GM19463 (cell line): ENCODE measurements at regions not wholly inside any gene's neighbourhood (a gene's known extent, or its start where the extent isn't known, plus 50 kb on each side); places are given as distances from the start of the nearest gene placed in this dataset.

Source experiments
- ATAC-seq: cut with Tn5 transposase; IDR thresholded peaks from one replicate; pipeline ENCODE4 v1.9.1; 2021; ENCODE audit warnings: mild to moderate bottlenecking, moderate library complexity; ENCODE audit not compliant: unreplicated experiment

GRCh38 chr17:55668312-55668920 lies 54.2 kb downstream of the TMEM100 start:
- no peak for ATAC-seq

- ATAC-seq = no peak
These were observed 55.9 kb downstream of the TMEM100 start for GRCh38 chr17:55666806-55667205.

DNA sequence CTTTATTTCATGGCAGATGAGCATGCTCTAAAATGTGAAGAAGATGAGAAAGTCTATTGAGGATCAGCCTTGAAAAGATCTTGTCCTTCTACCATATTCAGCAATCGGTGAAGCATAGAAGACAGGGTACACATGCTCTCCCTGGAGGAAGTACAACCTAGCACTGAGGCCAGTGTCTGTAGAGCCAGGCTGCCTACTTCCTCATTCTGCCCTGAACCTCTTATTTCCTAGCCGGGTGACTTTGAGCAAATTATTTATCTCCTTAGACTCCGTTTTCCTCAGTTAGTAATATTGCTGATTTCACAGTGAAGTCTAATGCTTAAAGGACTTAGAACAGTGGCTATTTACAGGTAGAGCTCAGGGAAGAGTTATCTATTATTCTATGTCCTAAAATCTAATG lies 58.4 kb downstream of the TMEM100 start:
- peak; percentile 89 for ATAC-seq

DNA sequence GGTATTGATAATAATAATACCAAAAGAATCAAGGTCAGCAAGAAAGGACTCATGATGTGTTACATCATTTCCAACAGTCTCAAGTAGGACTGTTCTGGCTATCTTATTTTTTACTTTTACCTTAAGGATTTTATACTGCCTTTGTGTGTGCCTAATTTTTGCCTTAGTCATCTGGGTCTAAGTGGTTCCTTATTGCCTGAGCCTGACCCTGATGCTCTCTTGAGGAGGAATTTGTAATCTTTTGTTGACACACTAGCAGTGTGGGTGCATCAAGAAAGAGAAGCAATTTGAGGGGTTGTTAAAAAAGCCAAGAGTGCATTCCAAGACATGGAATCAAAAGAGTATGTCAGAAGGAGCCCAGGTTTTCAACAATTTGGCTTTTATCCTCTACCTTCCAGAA lies 59.3 kb downstream of the TMEM100 start:
- no peak for ATAC-seq

DNA sequence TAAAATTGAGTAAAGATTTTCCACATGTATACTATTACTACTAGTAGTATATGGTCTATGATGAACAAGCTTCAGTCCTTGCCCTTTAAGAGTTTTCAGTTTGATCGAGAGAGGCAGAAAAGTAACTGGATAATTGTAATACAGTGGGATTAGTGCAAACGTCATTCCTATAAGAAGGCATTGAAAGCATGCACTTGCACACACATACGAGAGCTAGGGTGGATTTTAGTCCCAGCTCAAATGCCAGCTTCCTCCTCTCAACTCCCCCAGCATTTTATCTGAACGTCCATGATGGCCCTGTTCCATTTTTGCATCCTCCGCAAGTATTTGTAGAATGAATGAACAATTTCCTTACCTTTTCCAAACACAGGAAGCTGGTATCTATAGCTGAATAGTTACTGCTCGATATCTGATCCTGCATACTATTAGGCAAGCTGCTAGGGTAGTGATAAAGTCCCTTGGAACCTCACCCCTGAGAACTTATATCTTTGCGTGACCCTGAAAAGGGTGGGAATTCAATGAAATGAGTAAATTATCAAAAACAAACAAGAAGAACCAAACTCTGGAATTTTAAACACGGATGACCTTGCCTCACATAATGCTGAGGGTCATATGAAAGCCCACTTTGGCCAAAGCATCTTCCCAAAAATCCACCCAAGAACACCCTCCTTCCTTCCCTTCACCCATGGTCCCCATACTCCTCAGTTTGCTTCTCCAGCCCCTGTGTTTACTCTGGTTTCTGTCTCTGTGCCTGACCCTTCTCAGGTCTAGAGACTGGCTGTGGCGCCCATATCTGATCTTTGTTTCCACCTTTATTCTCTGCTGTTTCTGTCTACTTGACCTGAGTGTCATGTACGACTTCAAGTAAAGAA lies 60.5 kb downstream of the TMEM100 start:
- no peak for ATAC-seq

DNA sequence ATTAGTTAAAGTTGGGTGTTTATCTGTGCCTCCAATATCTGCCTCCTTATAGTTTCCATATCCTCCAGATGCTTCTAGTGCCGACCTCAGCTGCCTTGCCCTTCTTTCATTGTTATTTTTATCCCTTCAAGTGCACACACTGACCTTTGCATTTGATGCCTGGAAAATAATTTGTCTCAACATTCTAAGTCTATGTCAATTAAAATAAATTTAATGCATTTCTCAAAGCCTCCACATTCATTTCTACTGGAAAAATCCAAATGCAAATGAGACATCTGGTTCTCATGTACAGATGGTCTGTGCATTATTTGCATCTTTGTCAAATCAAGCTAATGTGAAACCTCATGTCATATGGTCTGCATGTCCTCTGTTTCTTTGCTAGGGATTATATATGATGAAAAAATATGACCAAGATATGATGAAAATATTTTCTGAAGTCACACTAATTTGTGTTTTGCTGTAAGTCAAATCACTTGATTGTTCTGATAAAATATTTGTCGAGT lies 61.4 kb downstream of the TMEM100 start:
- ATAC-seq = no peak

GRCh38 chr17:55660178-55660886 lies 62.3 kb downstream of the TMEM100 start:
- no peak for ATAC-seq

- ATAC-seq = no peak
These were observed 63.0 kb downstream of the TMEM100 start for GRCh38 chr17:55659661-55660060.

- no peak for ATAC-seq
These were observed 66.9 kb downstream of the TMEM100 start for GRCh38 chr17:55655777-55656176.

DNA sequence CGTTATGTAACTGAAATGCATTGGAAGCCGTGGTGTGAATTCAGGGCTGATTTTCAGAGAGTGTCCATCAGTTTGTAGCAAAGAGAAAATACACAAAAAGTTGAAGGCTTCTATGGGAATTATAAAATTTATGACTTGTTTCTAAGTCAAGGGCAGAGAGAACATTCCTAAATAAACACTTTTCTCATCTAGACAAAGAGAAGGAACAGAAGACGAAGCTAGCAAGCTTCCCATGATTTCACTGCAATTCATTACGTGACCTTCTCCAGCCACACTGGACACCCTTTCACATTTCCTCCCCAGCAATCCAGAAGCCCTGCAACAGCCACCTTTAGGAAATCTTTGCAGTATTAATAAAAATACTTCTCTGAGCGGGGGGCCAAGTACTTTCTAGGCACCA lies 67.8 kb downstream of the TMEM100 start:
- ATAC-seq = no peak

DNA sequence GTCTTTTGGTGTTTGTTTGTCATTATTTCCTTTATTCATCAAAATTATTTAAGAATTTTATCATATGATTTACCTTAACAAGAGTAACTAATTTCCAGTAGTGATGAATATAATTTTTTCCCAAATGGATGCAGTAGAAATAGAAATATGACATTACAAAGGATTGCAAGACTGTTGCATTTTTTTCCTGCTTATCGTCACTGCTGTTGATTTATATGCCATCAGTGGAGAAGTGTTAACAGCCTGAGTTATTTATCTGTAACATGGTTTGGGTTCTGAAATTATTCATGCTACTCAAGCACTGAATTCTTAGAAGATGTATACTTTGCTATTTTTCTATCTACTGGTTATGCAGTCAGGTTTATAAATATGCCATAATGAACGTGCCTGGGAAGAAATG lies 68.6 kb downstream of the TMEM100 start:
- ATAC-seq = no peak

DNA sequence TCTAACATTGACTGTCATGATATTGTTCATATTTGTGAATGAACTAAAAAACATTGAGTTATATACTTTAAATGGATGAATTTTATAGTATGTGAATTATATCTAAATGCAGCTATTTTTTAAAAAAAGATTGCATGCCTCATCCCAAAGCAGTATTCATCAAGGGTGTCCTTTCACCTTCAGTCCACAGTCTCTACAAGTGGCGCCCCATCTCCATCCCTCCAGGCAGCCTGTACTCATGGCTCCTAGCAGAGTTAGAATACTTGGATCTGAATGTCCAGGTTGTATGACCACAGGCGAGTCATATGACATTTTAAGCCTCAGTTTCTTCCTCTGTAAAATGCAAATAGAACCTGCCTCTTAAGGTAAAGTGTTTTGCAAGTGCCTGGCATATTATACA lies 69.8 kb downstream of the TMEM100 start:
- ATAC-seq = no peak

GRCh38 chr17:55652114-55652823 lies 70.4 kb downstream of the TMEM100 start:
- ATAC-seq = peak; percentile 69

- no peak for ATAC-seq
These were observed 72.6 kb downstream of the TMEM100 start for GRCh38 chr17:55649957-55650597.

DNA sequence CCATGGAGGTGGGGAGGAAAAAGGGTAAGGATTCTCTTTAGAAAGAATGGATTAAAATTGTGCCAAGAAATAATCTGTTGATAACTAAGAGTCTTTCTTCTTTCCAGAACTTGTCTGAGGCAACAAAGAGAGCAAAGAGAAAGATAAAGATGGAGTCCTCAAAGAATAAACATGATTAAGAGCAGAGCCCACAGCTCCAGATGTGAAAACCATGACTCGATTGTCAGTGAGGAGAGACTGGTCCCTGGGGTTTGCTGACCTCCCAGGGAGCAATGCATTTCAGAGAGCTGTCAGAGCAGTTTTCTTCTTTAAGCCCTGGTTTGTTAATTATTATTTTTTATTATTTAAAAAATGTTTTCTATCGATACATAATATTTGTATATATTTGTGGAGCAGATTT lies 74.6 kb downstream of the TMEM100 start:
- no peak for ATAC-seq

DNA sequence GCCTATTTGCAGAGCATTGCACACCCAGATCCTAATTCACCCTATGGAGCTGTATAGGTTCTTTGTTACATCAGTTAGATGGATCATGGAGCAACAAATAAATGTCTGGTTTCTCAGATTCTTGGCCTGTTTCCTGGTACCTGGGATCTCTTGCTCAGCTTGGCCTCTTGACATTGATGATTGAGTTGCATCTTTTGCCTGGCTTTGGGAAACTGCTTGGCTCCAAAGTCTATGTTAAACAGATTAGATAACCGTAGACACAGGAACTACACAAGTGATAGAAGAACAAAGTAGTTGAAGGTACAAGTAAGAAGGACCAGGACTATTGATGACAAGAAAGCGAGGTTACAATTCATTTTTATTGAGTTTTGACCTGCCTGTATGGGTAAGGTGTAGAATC lies 77.3 kb downstream of the TMEM100 start:
- no peak for ATAC-seq

DNA sequence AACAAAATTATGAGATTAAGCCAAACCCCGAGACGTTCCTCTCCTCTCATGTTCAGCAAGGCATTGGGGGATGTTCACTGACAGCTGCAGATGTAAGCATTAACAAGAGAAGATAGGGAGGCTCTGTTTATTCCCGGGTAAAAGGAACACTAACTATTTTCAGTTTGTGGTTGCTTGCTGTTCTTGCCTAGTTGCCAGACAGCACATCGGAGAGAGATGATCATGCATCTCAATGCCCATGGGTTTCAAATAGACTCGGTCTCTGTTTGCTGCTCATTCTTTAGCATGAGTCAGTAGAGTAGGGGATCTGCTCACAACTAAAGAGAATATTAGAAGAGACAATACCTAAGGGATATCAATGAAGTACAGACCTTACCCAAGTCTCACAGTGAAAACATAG lies 78.3 kb downstream of the TMEM100 start:
- no peak for ATAC-seq

DNA sequence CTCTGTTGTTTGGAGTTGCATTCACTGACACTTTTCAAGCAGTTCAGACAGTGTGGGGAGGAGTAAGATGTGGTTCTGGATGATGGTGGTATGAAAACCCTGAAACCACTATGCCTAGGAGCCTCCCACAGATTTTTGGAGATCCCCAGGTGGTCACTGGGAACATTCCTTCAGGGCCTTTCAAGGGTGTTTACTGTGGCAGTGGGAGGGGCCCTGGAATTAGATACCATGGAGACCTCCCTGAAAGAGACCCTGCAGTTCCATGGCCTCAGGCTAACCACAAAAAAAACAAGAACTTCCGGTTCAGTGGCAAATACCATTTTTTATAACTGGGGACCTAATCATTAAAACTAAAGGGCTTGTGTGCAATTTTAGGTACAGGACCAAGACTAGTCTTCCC lies 79.9 kb downstream of the TMEM100 start:
- ATAC-seq = no peak

GRCh38 chr17:55641676-55642081 lies 81.0 kb downstream of the TMEM100 start:
- peak; percentile 73 for ATAC-seq

GRCh38 chr17:55639096-55639495 lies 83.6 kb downstream of the TMEM100 start:
- no peak for ATAC-seq
